GM10248 (cell line): ENCODE measurements at regions not wholly inside any gene's neighbourhood (a gene's known extent, or its start where the extent isn't known, plus 50 kb on each side); places are given as distances from the start of the nearest gene placed in this dataset.
"Not testable (repeated sequence)": the region's sequence is repeated elsewhere in the genome, so short reads cannot be mapped to it uniquely, and the experiment has no call there.

ENCODE experiments used
- CTCF ChIA-PET: fragments of 300-600 bp; sonication (Branson Sonifier 250); formaldehyde crosslinking; extraction: SDS; loops from one replicate; lab custom pipeline; 2021; ENCODE audit warnings: antibody characterized with exemption; lab: Yijun Ruan, JAX
- POLR2A ChIA-PET: fragments of 350-650 bp; sonication (Branson Sonifier 250); formaldehyde crosslinking; extraction: SDS; loops from one replicate; lab custom pipeline; 2020; ENCODE audit warnings: antibody characterized with exemption; lab: Yijun Ruan, JAX
- DNase-seq: peaks from one replicate; pipeline ENCODE4 v3.0.0; 2012; ENCODE audit errors: extremely low spot score
- CTCF ChIP-seq: IDR thresholded peaks from 2 replicates; pipeline ENCODE4 v1.5.1; 2012; ENCODE audit warnings: mild to moderate bottlenecking, low read depth; ENCODE audit errors: extremely low read depth, missing control alignments, control extremely low read depth

- no peak for DNase-seq
- ChIA-PET CTCF (no interaction called here), POLR2A (no interaction called here)
- no peak for TF ChIP-seq CTCF
Measured at GRCh38 chr2:192719629-192720028, 524.9 kb upstream of the TMEFF2 start.

GRCh38 chr2:192718340-192718739 is 523.6 kb upstream of the TMEFF2 start:
- no peak for TF ChIP-seq CTCF
- CTCF ChIA-PET = no interaction called here
- POLR2A ChIA-PET = no interaction called here
- no peak for DNase-seq

- POLR2A ChIA-PET = no interaction called here
Measured at GRCh38 chr2:192700934-192701333, 506.2 kb upstream of the TMEFF2 start.

GRCh38 chr2:192697880-192698279 is 503.1 kb upstream of the TMEFF2 start:
- ChIA-PET CTCF (no interaction called here), POLR2A (no interaction called here)
- no peak for DNase-seq
- no peak for TF ChIP-seq CTCF

More at GRCh38 chr2:192700934-192701333, 506.2 kb upstream of the TMEFF2 start:
- DNase-seq = no peak
- no peak for TF ChIP-seq CTCF
- CTCF ChIA-PET = no interaction called here

- DNase-seq = no peak
- no peak for TF ChIP-seq CTCF
- POLR2A ChIA-PET = no interaction called here
- CTCF ChIA-PET = no interaction called here
Measured at GRCh38 chr2:192696857-192697256, 502.1 kb upstream of the TMEFF2 start.

- DNase-seq = no peak
- ChIA-PET CTCF (interaction anchor here (1.6 kb wide), 1 partner anchor 12 kb away, joined by 3 read pairs; no protein-coding TSS in a partner anchor), POLR2A (no interaction called here)
- no peak for TF ChIP-seq CTCF
Measured at GRCh38 chr2:192687015-192687414, 492.3 kb upstream of the TMEFF2 start.

GRCh38 chr2:192682511-192682910 is 487.8 kb upstream of the TMEFF2 start:
- DNase-seq, POLR2A ChIA-PET, CTCF ChIA-PET: not testable (repeated sequence)
